H1 (cell line): ENCODE measurements at regions not wholly inside any gene's neighbourhood (a gene's known extent, or its start where the extent isn't known, plus 50 kb on each side); places are given as distances from the start of the nearest gene placed in this dataset.

ENCODE experiments used
- CTCF ChIA-PET: fragments of 300-600 bp; sonication (Branson Sonifier 250); formaldehyde crosslinking; loops from one replicate; lab custom pipeline; 2021; ENCODE audit not compliant: partially characterized antibody; lab: Charles Lee
- POLR2A ChIA-PET: fragments of 300-600 bp; sonication (Branson Sonifier 250); formaldehyde crosslinking; loops from one replicate; lab custom pipeline; 2021; ENCODE audit warnings: inconsistent platforms; ENCODE audit not compliant: partially characterized antibody; lab: Charles Lee
- DNase-seq, 2 experiments: peaks; one replicate each; pipeline versions ENCODE4 v3.0.0 to v3.0.0-alpha.2; 2010 to 2022; ENCODE audit warnings: low spot score in 2 of 2, low read depth in 1 of 2, mixed read lengths in 1 of 2
- FAIRE-seq: peaks from 2 replicates; lab custom pipeline; 2011; peaks lifted over from hg19 to GRCh38; lab: Jason Lieb, UNC
- H2AFZ ChIP-seq: 2 replicates; pipeline ENCODE4 v1.8.1; 2012; ENCODE audit warnings: low read length, inconsistent platforms
- H2AK5ac ChIP-seq: 2 replicates; pipeline ENCODE4 v1.6.1; 2013; ENCODE audit warnings: low read depth, low read length
- H2BK120ac ChIP-seq: replicated peaks from 2 replicates; pipeline ENCODE3; 2013; ENCODE audit warnings: low read depth, low read length, inconsistent platforms
- H2BK12ac ChIP-seq: 2 replicates; pipeline ENCODE4 v1.6.1; 2013; ENCODE audit warnings: low read depth, low read length
- H2BK15ac ChIP-seq: 2 replicates; pipeline ENCODE4 v1.6.1; 2013; ENCODE audit warnings: low read length
- H2BK20ac ChIP-seq: 2 replicates; pipeline ENCODE4 v1.6.1; 2013; ENCODE audit warnings: low read length
- H2BK5ac ChIP-seq: 2 replicates; pipeline ENCODE4 v1.6.1; 2013; ENCODE audit warnings: low read depth, low read length
- H3K14ac ChIP-seq: 2 replicates; pipeline ENCODE4 v1.6.1; 2013; ENCODE audit warnings: inconsistent platforms; ENCODE audit not compliant: insufficient read length
- H3K18ac ChIP-seq: 2 replicates; pipeline ENCODE4 v1.6.1; 2013; ENCODE audit warnings: low read length; ENCODE audit errors: extremely low read depth
- H3K23ac ChIP-seq: 2 replicates; pipeline ENCODE4 v1.6.1; 2013; ENCODE audit warnings: inconsistent platforms; ENCODE audit not compliant: insufficient read length
- H3K23me2 ChIP-seq: 2 replicates; pipeline ENCODE4 v1.6.1; 2013; ENCODE audit warnings: low read depth, low read length
- H3K27ac ChIP-seq: 2 replicates; pipeline ENCODE4 v1.6.1; 2011; ENCODE audit warnings: low read depth, low read length, inconsistent platforms
- H3K27me3 ChIP-seq, 4 experiments: replicated peaks in 1 of 4; 1 replicate in 1 of 4; 2 replicates in 3 of 4; pipeline versions ENCODE4 v1.6.1 to v1.8.1; 2011 to 2013; ENCODE audit warnings: low read length in 3 of 4, mild to moderate bottlenecking in 3 of 4, inconsistent platforms in 2 of 4, mixed read lengths in 2 of 4, moderate library complexity in 1 of 4; ENCODE audit not compliant: control insufficient read depth in 3 of 4, insufficient read depth in 3 of 4; ENCODE audit errors: extremely low read depth in 1 of 4
- H3K36me3 ChIP-seq, 4 experiments: 2 replicates each; pipeline versions ENCODE4 v1.6.1 to v1.8.1; 2011 to 2013; ENCODE audit warnings: mild to moderate bottlenecking in 4 of 4, low read length in 3 of 4, moderate library complexity in 2 of 4, control low read depth in 1 of 4, inconsistent platforms in 1 of 4; ENCODE audit not compliant: insufficient read depth in 4 of 4, control insufficient read depth in 2 of 4
- H3K4ac ChIP-seq: replicated peaks from 2 replicates; pipeline ENCODE3; 2013; ENCODE audit warnings: low read length, low read depth, mixed read lengths, inconsistent platforms; ENCODE audit not compliant: insufficient read length
- H3K4me1 ChIP-seq, 4 experiments: replicated peaks in 1 of 4; 1 replicate in 1 of 4; 2 replicates in 3 of 4; pipeline versions ENCODE4 v1.6.1 to v1.8.1; 2011 to 2013; ENCODE audit warnings: low read length in 3 of 4, inconsistent platforms in 2 of 4, mixed read lengths in 1 of 4; ENCODE audit not compliant: insufficient read depth in 4 of 4, control insufficient read depth in 3 of 4
- H3K4me2 ChIP-seq, 2 experiments: 2 replicates each; pipeline versions ENCODE4 v1.6.1 to v1.8.1; 2011 to 2013; ENCODE audit warnings: low read depth in 2 of 2, low read length in 2 of 2, control low read depth in 1 of 2, inconsistent platforms in 1 of 2, mild to moderate bottlenecking in 1 of 2; ENCODE audit not compliant: insufficient read depth in 1 of 2
- H3K4me3 ChIP-seq, 4 experiments: fragments of 200-600, 300-600 bp in 1 of 4; sonication (generic), shearing (Covaris generic), sonication (Bioruptor Twin) in 1 of 4; 2 replicates each; pipeline versions ENCODE4 v1.5.1 to v1.8.1; 2011 to 2016; ENCODE audit warnings: low read length in 4 of 4, low read depth in 3 of 4, control low read depth in 2 of 4, inconsistent platforms in 2 of 4, mild to moderate bottlenecking in 2 of 4, mixed read lengths in 1 of 4, moderate library complexity in 1 of 4; ENCODE audit not compliant: insufficient read depth in 2 of 4; ENCODE audit errors: extremely low read depth in 1 of 4
- H3K56ac ChIP-seq: replicated peaks from 2 replicates; pipeline ENCODE3; 2013; ENCODE audit warnings: low read depth, mild to moderate bottlenecking, mixed read lengths, low read length, inconsistent platforms; ENCODE audit not compliant: insufficient read length
- H3K79me1 ChIP-seq: 2 replicates; pipeline ENCODE4 v1.6.1; 2013; ENCODE audit warnings: low read depth, low read length, control low read depth
- H3K79me2 ChIP-seq, 2 experiments: 2 replicates each; pipeline versions ENCODE4 v1.6.1 to v1.8.1; 2012 to 2013; ENCODE audit warnings: low read length in 2 of 2, mild to moderate bottlenecking in 2 of 2, inconsistent platforms in 1 of 2; ENCODE audit not compliant: insufficient read depth in 2 of 2, control insufficient read depth in 1 of 2
- H3K9ac ChIP-seq, 4 experiments: replicated peaks in 1 of 4; 1 replicate in 1 of 4; 2 replicates in 3 of 4; pipeline versions ENCODE4 v1.6.1 to v1.8.1; 2011 to 2013; ENCODE audit warnings: low read depth in 3 of 4, low read length in 3 of 4, control low read depth in 2 of 4, mild to moderate bottlenecking in 2 of 4, moderate library complexity in 2 of 4, inconsistent platforms in 1 of 4; ENCODE audit errors: extremely low read depth in 1 of 4
- H3K9me3 ChIP-seq, 2 experiments: 2 replicates each; pipeline versions ENCODE4 v1.6.1 to v1.8.1; 2012 to 2013; ENCODE audit warnings: mild to moderate bottlenecking in 2 of 2, moderate library complexity in 2 of 2, control low read depth in 1 of 2, inconsistent platforms in 1 of 2, low read depth in 1 of 2, low read length in 1 of 2, mixed read lengths in 1 of 2; ENCODE audit not compliant: insufficient read depth in 2 of 2
- H4K20me1 ChIP-seq, 2 experiments: replicated peaks in 1 of 2; 2 replicates each; pipeline versions ENCODE3 to v1.8.1; 2011 to 2013; ENCODE audit warnings: inconsistent platforms in 2 of 2, low read length in 2 of 2, mild to moderate bottlenecking in 1 of 2; ENCODE audit not compliant: insufficient read depth in 2 of 2, control insufficient read depth in 1 of 2
- H4K5ac ChIP-seq: 2 replicates; pipeline ENCODE4 v1.6.1; 2013; ENCODE audit warnings: low read length, low read depth, mixed read lengths, inconsistent platforms; ENCODE audit not compliant: insufficient read length
- H4K8ac ChIP-seq: 2 replicates; pipeline ENCODE4 v1.8.0; 2013; ENCODE audit warnings: mild to moderate bottlenecking, moderate library complexity, low read length, inconsistent platforms; ENCODE audit not compliant: insufficient read depth; ENCODE audit errors: extremely low read depth
- H4K91ac ChIP-seq: replicated peaks from 2 replicates; pipeline ENCODE3; 2013; ENCODE audit warnings: low read length, mixed read lengths, inconsistent platforms; ENCODE audit not compliant: insufficient read length
- ATF3 ChIP-seq: IDR thresholded peaks from 2 replicates; pipeline ENCODE4 v1.6.1; 2011; ENCODE audit warnings: low read depth, mild to moderate bottlenecking, low read length; ENCODE audit not compliant: insufficient read depth
- BACH1 ChIP-seq: IDR thresholded peaks from 2 replicates; pipeline ENCODE4 v1.6.1; 2012; ENCODE audit warnings: low read length, improper control_type of control experiment
- BRCA1 ChIP-seq: IDR thresholded peaks from 2 replicates; pipeline ENCODE4 v1.6.1; 2012; ENCODE audit warnings: low read depth, low read length, improper control_type of control experiment
- TCF12 ChIP-seq: IDR thresholded peaks from 2 replicates; pipeline ENCODE4 v1.6.1; 2011; ENCODE audit warnings: low read depth, mild to moderate bottlenecking, low read length
- WGBS, 2 experiments: shearing (Covaris generic) in 1 of 2; methylation state at CpG; one replicate each; pipeline versions ENCODE4 v1.1.6 to v1.1.7; 2013 to 2015; ENCODE audit warnings: low lambda C conversion rate in 2 of 2, mixed read lengths in 2 of 2, inconsistent platforms in 1 of 2, low coverage in 1 of 2, missing lambda C conversion rate in 1 of 2; ENCODE audit not compliant: insufficient replicate concordance in 2 of 2, insufficient coverage in 1 of 2, insufficient read length in 1 of 2; ENCODE audit errors: extremely low coverage in 1 of 2, missing lambda C conversion rate in 1 of 2; 5-methylcytosine and 5-hydroxymethylcytosine counted together

- Histone ChIP-seq H3K23me2 (no peaks in the 10 kb centered on the region), H2BK12ac (no peak overlapping the region)
- 95% methylated on average over 15 of the region's 15 CpGs; no CpG with 5 or more reads in 1 of the 2 experiments for WGBS, 2 experiments
- no peak for FAIRE-seq
- TF ChIP-seq TCF12, result no peak
- no peak for TF ChIP-seq BACH1
- no peak for TF ChIP-seq BRCA1
- TF ChIP-seq ATF3, result no peak
- TF ChIP-seq, all 59 proteins: peak for 0
- Histone ChIP-seq H3K9me3 (no peaks in the 10 kb centered on the region), H2BK20ac (no peak overlapping the region), H4K91ac (no peak overlapping the region), H3K23ac (no peak overlapping the region), H3K18ac (no peak overlapping the region), H4K5ac (no peak overlapping the region), H3K79me1 (no peaks in the 10 kb centered on the region), H3K36me3 (peaks cover 2 to 12% (median 6%) of the 10 kb centered on the region in 4 experiments; a peak in 5 of 8 replicates), H3K9ac (no peak overlapping the region), H3K4me2 (no peak overlapping the region), H2BK5ac (no peak overlapping the region), H3K4me1 (no peaks in the 10 kb centered on the region), H4K8ac (no peak overlapping the region), H3K56ac (no peak overlapping the region), H3K27me3 (peaks cover 0 to 3% (median 0%) of the 10 kb centered on the region in 4 experiments; a peak in 1 of 7 replicates), H3K4me3 (no peak overlapping the region), H2BK120ac (no peak overlapping the region), H2AFZ (no peak overlapping the region), H3K27ac (no peak overlapping the region), H3K14ac (no peak overlapping the region), H3K4ac (no peak overlapping the region), H4K20me1 (peaks cover 0 to 3% of the 10 kb centered on the region in 2 experiments), H2BK15ac (no peak overlapping the region), H3K79me2 (no peaks in the 10 kb centered on the region), H2AK5ac (no peak overlapping the region)
- ChIA-PET POLR2A (interaction anchor here (1.5 to 3.5 kb wide), 2 partner anchors 11 to 79 kb away, joined by 4 to 12 read pairs; no protein-coding TSS in a partner anchor), CTCF (interaction anchor here (0.9 to 2.0 kb wide), 9 partner anchors 8 to 300 kb away, joined by 3 to 9 read pairs (median 4); no protein-coding TSS in a partner anchor)
- no peak for DNase-seq
Measured at GRCh38 chr2:120995656-120996190, 260.1 kb downstream of the GLI2 start.
